HL-60 (cell line): ENCODE measurements at regions not wholly inside any gene's neighbourhood (a gene's known extent, or its start where the extent isn't known, plus 50 kb on each side); places are given as distances from the start of the nearest gene placed in this dataset.

Experiments
- CTCF ChIP-seq: IDR thresholded peaks from one replicate; pipeline ENCODE4 v1.5.1; 2011; ENCODE audit warnings: low read length, control low read depth, inconsistent platforms; ENCODE audit not compliant: insufficient read depth
- POLR2AphosphoS5 ChIP-seq: IDR thresholded peaks from 2 replicates; pipeline ENCODE4 v1.6.1; 2012; ENCODE audit warnings: low read depth
- TF ChIP-seq, protein P1 (sequence below): IDR thresholded peaks from 2 replicates; pipeline ENCODE4 v1.6.1; 2012; ENCODE audit warnings: low read depth; ENCODE audit not compliant: insufficient replicate concordance

GRCh38 chr17:79220713-79221291 lies 146.2 kb downstream of the ENGASE start:
- TF ChIP-seq POLR2AphosphoS5 (no peak), CTCF (no peak)
- TF ChIP-seq, protein P1, sequence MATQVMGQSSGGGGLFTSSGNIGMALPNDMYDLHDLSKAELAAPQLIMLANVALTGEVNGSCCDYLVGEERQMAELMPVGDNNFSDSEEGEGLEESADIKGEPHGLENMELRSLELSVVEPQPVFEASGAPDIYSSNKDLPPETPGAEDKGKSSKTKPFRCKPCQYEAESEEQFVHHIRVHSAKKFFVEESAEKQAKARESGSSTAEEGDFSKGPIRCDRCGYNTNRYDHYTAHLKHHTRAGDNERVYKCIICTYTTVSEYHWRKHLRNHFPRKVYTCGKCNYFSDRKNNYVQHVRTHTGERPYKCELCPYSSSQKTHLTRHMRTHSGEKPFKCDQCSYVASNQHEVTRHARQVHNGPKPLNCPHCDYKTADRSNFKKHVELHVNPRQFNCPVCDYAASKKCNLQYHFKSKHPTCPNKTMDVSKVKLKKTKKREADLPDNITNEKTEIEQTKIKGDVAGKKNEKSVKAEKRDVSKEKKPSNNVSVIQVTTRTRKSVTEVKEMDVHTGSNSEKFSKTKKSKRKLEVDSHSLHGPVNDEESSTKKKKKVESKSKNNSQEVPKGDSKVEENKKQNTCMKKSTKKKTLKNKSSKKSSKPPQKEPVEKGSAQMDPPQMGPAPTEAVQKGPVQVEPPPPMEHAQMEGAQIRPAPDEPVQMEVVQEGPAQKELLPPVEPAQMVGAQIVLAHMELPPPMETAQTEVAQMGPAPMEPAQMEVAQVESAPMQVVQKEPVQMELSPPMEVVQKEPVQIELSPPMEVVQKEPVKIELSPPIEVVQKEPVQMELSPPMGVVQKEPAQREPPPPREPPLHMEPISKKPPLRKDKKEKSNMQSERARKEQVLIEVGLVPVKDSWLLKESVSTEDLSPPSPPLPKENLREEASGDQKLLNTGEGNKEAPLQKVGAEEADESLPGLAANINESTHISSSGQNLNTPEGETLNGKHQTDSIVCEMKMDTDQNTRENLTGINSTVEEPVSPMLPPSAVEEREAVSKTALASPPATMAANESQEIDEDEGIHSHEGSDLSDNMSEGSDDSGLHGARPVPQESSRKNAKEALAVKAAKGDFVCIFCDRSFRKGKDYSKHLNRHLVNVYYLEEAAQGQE = no peak
